ENCODE measurements at regions not wholly inside any gene's neighbourhood (a gene's known extent, or its start where the extent isn't known, plus 50 kb on each side); places are given as distances from the start of the nearest gene placed in this dataset.
A peak's percentile ranks its signal among the peaks of the same experiment; 100 is the strongest.

GRCh38 chr1:37085393-37085792, 51.1 kb upstream of the GRIK3 start:
- DNase-seq (no peak), ATAC-seq (ENCODE audit: low read depth in 2 of 2) (no peak)
- Mint-ChIP-seq H3K4me3 (no peak overlapping the region), H3K36me3 (no peaks in the 10 kb centered on the region), H3K4me1 (no peaks in the 10 kb centered on the region), H3K27ac (no peak overlapping the region), H3K9me3 (peaks cover 0 to 3% (median 0%) of the 10 kb centered on the region in 7 donors), H3K27me3 (peaks cover 17 to 40% (median 29%) of the 10 kb centered on the region in 3 donors)

GRCh38 chr1:37089750-37090149, 55.4 kb upstream of the GRIK3 start:
- DNase-seq (no peak), ATAC-seq (ENCODE audit: low read depth in 2 of 2) (no peak)
- Mint-ChIP-seq H3K9me3 (peaks cover 0 to 4% (median 0%) of the 10 kb centered on the region in 7 donors), H3K36me3 (no peaks in the 10 kb centered on the region), H3K4me1 (peaks cover 0 to 5% (median 4%) of the 10 kb centered on the region in 3 donors), H3K27me3 (peaks cover 24 to 53% (median 47%) of the 10 kb centered on the region in 3 donors), H3K4me3 (no peak overlapping the region), H3K27ac (no peak overlapping the region)

- DNase-seq (no peak), ATAC-seq (ENCODE audit: low read depth in 2 of 2) (no peak)
- Mint-ChIP-seq H3K9me3 (peaks cover 0 to 4% (median 0%) of the 10 kb centered on the region in 7 donors), H3K36me3 (no peaks in the 10 kb centered on the region), H3K4me1 (peaks cover 0 to 7% (median 6%) of the 10 kb centered on the region in 3 donors), H3K27me3 (peaks cover 24 to 49% (median 43%) of the 10 kb centered on the region in 3 donors), H3K27ac (no peak overlapping the region), H3K4me3 (no peak overlapping the region)
Observed at GRCh38 chr1:37090671-37091070, 56.4 kb upstream of the GRIK3 start.

GRCh38 chr1:37092937-37093336, 58.6 kb upstream of the GRIK3 start:
- ATAC-seq (ENCODE audit: low read depth in 2 of 2) (no peak), DNase-seq (no peak)
- Mint-ChIP-seq H3K27me3 (peaks cover 16 to 42% (median 40%) of the 10 kb centered on the region in 3 donors), H3K9me3 (peaks cover 0 to 4% (median 0%) of the 10 kb centered on the region in 7 donors), H3K36me3 (no peaks in the 10 kb centered on the region), H3K27ac (no peak overlapping the region), H3K4me1 (peaks cover 0 to 7% (median 6%) of the 10 kb centered on the region in 3 donors), H3K4me3 (no peak overlapping the region)

GRCh38 chr1:37094302-37094701, 60.0 kb upstream of the GRIK3 start:
- no peak for DNase-seq
- Mint-ChIP-seq H3K27me3 (peaks cover 24 to 48% (median 42%) of the 10 kb centered on the region in 3 donors), H3K36me3 (no peaks in the 10 kb centered on the region), H3K9me3 (peaks cover 0 to 4% (median 0%) of the 10 kb centered on the region in 7 donors), H3K4me3 (peak overlapping the region in 2 of 8 donors; percentile 11 to 42), H3K4me1 (peaks cover 0 to 7% (median 6%) of the 10 kb centered on the region in 3 donors), H3K27ac (no peak overlapping the region)
- peak in 1 of 2 donors; percentile 50 for ATAC-seq (ENCODE audit: low read depth in 2 of 2)

GRCh38 chr1:37096523-37096922, 62.2 kb upstream of the GRIK3 start:
- DNase-seq (no peak), ATAC-seq (ENCODE audit: low read depth in 2 of 2) (no peak)
- Mint-ChIP-seq H3K4me3 (no peak overlapping the region), H3K27ac (peak overlapping the region in 1 of 6 donors; percentile 45), H3K36me3 (no peaks in the 10 kb centered on the region), H3K4me1 (peaks cover 0 to 7% (median 6%) of the 10 kb centered on the region in 3 donors), H3K9me3 (peaks cover 0 to 2% (median 0%) of the 10 kb centered on the region in 7 donors), H3K27me3 (peaks cover 23 to 35% (median 30%) of the 10 kb centered on the region in 3 donors)

GRCh38 chr1:37097731-37098130, 63.4 kb upstream of the GRIK3 start:
- H3K4me1 Mint-ChIP-seq: peaks cover 0 to 11% (median 6%) of the 10 kb centered on the region in 3 donors
- no peak for ATAC-seq (ENCODE audit: low read depth in 2 of 2)
- H3K9me3 Mint-ChIP-seq: peaks cover 0 to 4% (median 0%) of the 10 kb centered on the region in 7 donors
- DNase-seq: no peak
- no peak overlapping the region for H3K27ac Mint-ChIP-seq
- no peak overlapping the region for H3K4me3 Mint-ChIP-seq
- H3K27me3 Mint-ChIP-seq: peaks cover 13 to 29% (median 24%) of the 10 kb centered on the region in 3 donors
- H3K36me3 Mint-ChIP-seq: no peaks in the 10 kb centered on the region

GRCh38 chr1:37098237-37098636, 63.9 kb upstream of the GRIK3 start:
- DNase-seq: no peak
- H3K27me3 Mint-ChIP-seq: peaks cover 8 to 29% (median 23%) of the 10 kb centered on the region in 3 donors

GRCh38 chr1:37100310-37100709, 66.0 kb upstream of the GRIK3 start:
- no peaks in the 10 kb centered on the region for H3K36me3 Mint-ChIP-seq
- ATAC-seq (ENCODE audit: low read depth in 2 of 2) (no peak), DNase-seq (no peak)
- H3K9me3 Mint-ChIP-seq: peaks cover 0 to 8% (median 0%) of the 10 kb centered on the region in 7 donors
- no peak overlapping the region for H3K27ac Mint-ChIP-seq
- no peak overlapping the region for H3K4me3 Mint-ChIP-seq
- peaks cover 8 to 22% (median 14%) of the 10 kb centered on the region in 3 donors for H3K27me3 Mint-ChIP-seq
- peaks cover 0 to 4% (median 0%) of the 10 kb centered on the region in 3 donors for H3K4me1 Mint-ChIP-seq

More at GRCh38 chr1:37098237-37098636, 63.9 kb upstream of the GRIK3 start:
- Mint-ChIP-seq H3K36me3 (no peaks in the 10 kb centered on the region), H3K27ac (peak overlapping the region in 1 of 6 donors; percentile 46), H3K4me1 (peaks cover 0 to 12% (median 6%) of the 10 kb centered on the region in 3 donors), H3K4me3 (no peak overlapping the region), H3K9me3 (peaks cover 0 to 8% (median 0%) of the 10 kb centered on the region in 7 donors)
- no peak for ATAC-seq (ENCODE audit: low read depth in 2 of 2)

GRCh38 chr1:37102656-37103382, 68.5 kb upstream of the GRIK3 start:
- H3K36me3 Mint-ChIP-seq: no peaks in the 10 kb centered on the region
- H3K4me1 Mint-ChIP-seq: peaks cover 0 to 4% (median 0%) of the 10 kb centered on the region in 3 donors
- peak overlapping the region in 1 of 8 donors; percentile 1 for H3K4me3 Mint-ChIP-seq
- H3K9me3 Mint-ChIP-seq: peaks cover 0 to 8% (median 0%) of the 10 kb centered on the region in 7 donors
- ATAC-seq (ENCODE audit: low read depth in 2 of 2) (no peak), DNase-seq (no peak)
- H3K27me3 Mint-ChIP-seq: peaks cover 8 to 33% (median 19%) of the 10 kb centered on the region in 3 donors
- H3K27ac Mint-ChIP-seq: no peak overlapping the region

GRCh38 chr1:37105911-37106310, 71.6 kb upstream of the GRIK3 start:
- DNase-seq (no peak), ATAC-seq (ENCODE audit: low read depth in 2 of 2) (no peak)
- H3K36me3 Mint-ChIP-seq: no peaks in the 10 kb centered on the region
- no peak overlapping the region for H3K27ac Mint-ChIP-seq
- peaks cover 0 to 8% (median 0%) of the 10 kb centered on the region in 7 donors for H3K9me3 Mint-ChIP-seq
- no peak overlapping the region for H3K4me3 Mint-ChIP-seq
- H3K27me3 Mint-ChIP-seq: peaks cover 0 to 34% (median 30%) of the 10 kb centered on the region in 3 donors
- peaks cover 0 to 4% (median 0%) of the 10 kb centered on the region in 3 donors for H3K4me1 Mint-ChIP-seq

- Mint-ChIP-seq H3K27me3 (peaks cover 6 to 34% (median 27%) of the 10 kb centered on the region in 3 donors), H3K27ac (peak overlapping the region in 2 of 6 donors; percentile 0 to 40), H3K36me3 (no peaks in the 10 kb centered on the region), H3K4me3 (peak overlapping the region in 1 of 8 donors; percentile 43), H3K4me1 (peaks cover 0 to 4% (median 0%) of the 10 kb centered on the region in 3 donors), H3K9me3 (peaks cover 0 to 8% (median 0%) of the 10 kb centered on the region in 7 donors)
- DNase-seq (no peak), ATAC-seq (ENCODE audit: low read depth in 2 of 2) (no peak)
Observed at GRCh38 chr1:37107153-37107907, 73.0 kb upstream of the GRIK3 start.

GRCh38 chr1:37108596-37109188, 74.4 kb upstream of the GRIK3 start:
- Mint-ChIP-seq H3K27me3 (peaks cover 14 to 34% (median 16%) of the 10 kb centered on the region in 3 donors), H3K4me3 (no peak overlapping the region), H3K4me1 (no peaks in the 10 kb centered on the region), H3K36me3 (no peaks in the 10 kb centered on the region), H3K9me3 (no peaks in the 10 kb centered on the region), H3K27ac (no peak overlapping the region)
- ATAC-seq (ENCODE audit: low read depth in 2 of 2) (no peak), DNase-seq (no peak)

All from naive B cell (primary cell).